GM12874 (cell line): ENCODE measurements at regions not wholly inside any gene's neighbourhood (a gene's known extent, or its start where the extent isn't known, plus 50 kb on each side); places are given as distances from the start of the nearest gene placed in this dataset.

Source experiments
- CTCF ChIP-seq: IDR thresholded peaks from 2 replicates; pipeline ENCODE4 v1.5.1; 2011; ENCODE audit warnings: low read depth, mild to moderate bottlenecking, control low read depth, low read length, moderate library complexity; ENCODE audit not compliant: insufficient read depth

- TF ChIP-seq CTCF: no peak
Measured at GRCh38 chr20:20816969-20817755, 104.7 kb upstream of the RALGAPA2 start.

- TF ChIP-seq CTCF: no peak
Measured at GRCh38 chr20:20815711-20816455, 103.4 kb upstream of the RALGAPA2 start.

- no peak for TF ChIP-seq CTCF
Measured at GRCh38 chr20:20814685-20815084, 102.2 kb upstream of the RALGAPA2 start.

- no peak for TF ChIP-seq CTCF
Measured at GRCh38 chr20:20812136-20812535, 99.7 kb upstream of the RALGAPA2 start.

GRCh38 chr20:20808016-20808415 lies 95.6 kb upstream of the RALGAPA2 start:
- TF ChIP-seq CTCF: no peak

GRCh38 chr20:20806121-20807095 lies 94.0 kb upstream of the RALGAPA2 start:
- TF ChIP-seq CTCF: no peak

GRCh38 chr20:20803011-20803410 lies 90.6 kb upstream of the RALGAPA2 start:
- no peak for TF ChIP-seq CTCF
